LNCaP clone FGC (cell line): ENCODE measurements at regions not wholly inside any gene's neighbourhood (a gene's known extent, or its start where the extent isn't known, plus 50 kb on each side); places are given as distances from the start of the nearest gene placed in this dataset.

Experiments used
- DNase-seq: peaks from one replicate; pipeline ENCODE4 v3.0.0-alpha.2; 2011; ENCODE audit warnings: low read depth
- H3K4me3 ChIP-seq: 2 replicates; pipeline ENCODE4 v1.5.1; 2011; ENCODE audit warnings: mild to moderate bottlenecking, low read depth, low read length, control low read depth
- TF ChIP-seq, protein P1 (sequence below): IDR thresholded peaks from 2 replicates; pipeline ENCODE4 v1.5.1; 2012; ENCODE audit warnings: mild to moderate bottlenecking; ENCODE audit not compliant: control insufficient read depth, insufficient read depth; ENCODE audit errors: extremely low read depth

DNA sequence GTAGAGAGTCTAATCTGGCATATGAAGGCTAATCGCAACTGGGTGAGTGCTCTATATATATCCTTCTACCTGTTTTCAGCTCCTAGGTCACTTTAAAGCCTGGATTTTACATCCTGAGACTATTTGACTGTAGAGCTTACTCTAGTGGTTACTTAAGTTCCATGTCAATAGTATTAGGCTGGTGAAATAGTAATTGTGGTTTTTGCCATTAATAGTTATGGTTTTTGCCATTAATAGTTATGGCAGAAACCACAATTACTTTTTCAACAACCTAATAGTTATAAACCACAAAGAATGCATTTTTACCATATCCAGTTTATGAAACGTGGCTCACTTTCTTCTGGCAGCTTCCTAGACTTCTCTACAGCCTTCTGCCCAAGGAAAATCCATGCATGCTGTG lies 263.1 kb upstream of the KIAA1217 start:
- no peak overlapping the region for H3K4me3 ChIP-seq

DNA sequence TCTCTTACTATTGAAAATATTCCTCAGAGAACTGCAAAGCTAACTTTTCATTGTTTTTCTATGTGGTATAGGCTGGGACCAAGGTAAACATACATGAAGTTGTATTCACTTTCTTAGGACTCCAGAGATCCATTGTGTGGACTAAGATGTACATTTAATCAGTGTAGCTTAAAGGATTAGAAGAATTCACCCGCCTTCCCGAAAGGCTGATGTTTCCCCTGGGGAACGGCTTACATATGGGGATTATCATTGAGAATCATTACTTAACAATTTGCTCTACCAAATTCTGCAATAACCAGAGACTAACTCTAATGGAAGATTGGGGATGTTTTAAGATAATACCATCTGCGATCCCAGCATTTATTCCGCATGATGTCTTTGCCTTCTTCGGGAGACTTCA lies 257.1 kb upstream of the KIAA1217 start:
- no peak overlapping the region for H3K4me3 ChIP-seq
- DNase-seq = no peak
- TF ChIP-seq, protein P1, sequence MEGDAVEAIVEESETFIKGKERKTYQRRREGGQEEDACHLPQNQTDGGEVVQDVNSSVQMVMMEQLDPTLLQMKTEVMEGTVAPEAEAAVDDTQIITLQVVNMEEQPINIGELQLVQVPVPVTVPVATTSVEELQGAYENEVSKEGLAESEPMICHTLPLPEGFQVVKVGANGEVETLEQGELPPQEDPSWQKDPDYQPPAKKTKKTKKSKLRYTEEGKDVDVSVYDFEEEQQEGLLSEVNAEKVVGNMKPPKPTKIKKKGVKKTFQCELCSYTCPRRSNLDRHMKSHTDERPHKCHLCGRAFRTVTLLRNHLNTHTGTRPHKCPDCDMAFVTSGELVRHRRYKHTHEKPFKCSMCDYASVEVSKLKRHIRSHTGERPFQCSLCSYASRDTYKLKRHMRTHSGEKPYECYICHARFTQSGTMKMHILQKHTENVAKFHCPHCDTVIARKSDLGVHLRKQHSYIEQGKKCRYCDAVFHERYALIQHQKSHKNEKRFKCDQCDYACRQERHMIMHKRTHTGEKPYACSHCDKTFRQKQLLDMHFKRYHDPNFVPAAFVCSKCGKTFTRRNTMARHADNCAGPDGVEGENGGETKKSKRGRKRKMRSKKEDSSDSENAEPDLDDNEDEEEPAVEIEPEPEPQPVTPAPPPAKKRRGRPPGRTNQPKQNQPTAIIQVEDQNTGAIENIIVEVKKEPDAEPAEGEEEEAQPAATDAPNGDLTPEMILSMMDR = no peak

More for the DNA sequence above, 263.1 kb upstream of the KIAA1217 start:
- DNase-seq = no peak
- TF ChIP-seq, protein P1 = no peak

DNA sequence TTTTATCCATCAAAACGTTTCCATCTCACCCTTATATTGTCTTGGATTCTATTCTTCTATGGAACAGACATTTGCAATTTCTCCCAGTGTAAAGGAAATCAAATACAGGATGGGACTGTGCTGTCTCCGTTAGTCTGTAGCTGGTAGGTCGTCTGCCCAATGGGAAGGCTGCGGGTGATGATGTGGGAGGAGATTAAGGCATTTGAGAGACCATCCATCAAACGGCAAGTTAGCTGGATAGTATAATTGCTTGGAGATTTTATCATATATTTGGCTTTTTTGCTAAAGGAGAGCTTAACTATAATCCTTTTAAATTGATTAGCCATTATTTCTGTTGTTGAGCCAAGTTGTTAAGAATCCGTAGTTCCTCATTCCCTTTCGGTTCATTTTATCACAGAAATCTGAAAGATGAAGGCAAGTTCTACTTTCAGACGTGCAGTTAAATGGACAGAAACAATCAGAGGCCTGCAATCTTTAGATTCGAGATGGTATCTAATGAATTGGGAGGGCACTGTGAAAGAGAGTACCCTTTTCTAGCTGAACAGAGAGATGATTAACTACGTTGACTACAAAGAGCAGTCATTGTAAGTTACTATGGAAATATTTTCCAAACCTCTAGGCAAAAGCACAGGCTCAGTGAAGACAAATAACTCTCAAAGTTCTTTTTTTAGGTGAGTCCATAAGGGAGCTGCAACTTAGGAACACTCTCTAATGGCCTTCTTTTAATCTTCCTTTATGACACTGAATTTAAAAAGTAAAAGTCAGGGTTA lies 253.3 kb upstream of the KIAA1217 start:
- no peak overlapping the region for H3K4me3 ChIP-seq
- DNase-seq = no peak
- TF ChIP-seq, protein P1 = no peak

DNA sequence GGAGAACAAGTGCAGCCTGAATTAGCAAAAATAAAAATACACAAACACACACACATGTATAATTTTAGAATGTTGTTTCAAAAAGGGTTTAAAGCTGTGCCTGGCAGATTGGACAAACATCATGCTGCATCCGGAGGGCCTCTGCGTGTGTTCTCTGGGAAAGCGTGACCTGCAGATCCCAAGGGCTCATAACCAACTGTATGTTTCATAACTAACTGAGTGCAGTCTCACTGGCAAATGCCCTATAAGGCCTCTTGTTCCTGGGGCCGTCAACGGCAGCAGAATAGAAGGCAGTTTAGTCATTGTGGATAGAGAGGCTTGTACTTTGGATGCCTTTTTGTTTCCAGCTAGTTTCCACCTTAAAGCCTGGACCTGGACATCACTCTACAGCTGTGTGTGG lies 243.8 kb upstream of the KIAA1217 start:
- TF ChIP-seq, protein P1 = no peak
- no peak for DNase-seq
- no peak overlapping the region for H3K4me3 ChIP-seq

DNA sequence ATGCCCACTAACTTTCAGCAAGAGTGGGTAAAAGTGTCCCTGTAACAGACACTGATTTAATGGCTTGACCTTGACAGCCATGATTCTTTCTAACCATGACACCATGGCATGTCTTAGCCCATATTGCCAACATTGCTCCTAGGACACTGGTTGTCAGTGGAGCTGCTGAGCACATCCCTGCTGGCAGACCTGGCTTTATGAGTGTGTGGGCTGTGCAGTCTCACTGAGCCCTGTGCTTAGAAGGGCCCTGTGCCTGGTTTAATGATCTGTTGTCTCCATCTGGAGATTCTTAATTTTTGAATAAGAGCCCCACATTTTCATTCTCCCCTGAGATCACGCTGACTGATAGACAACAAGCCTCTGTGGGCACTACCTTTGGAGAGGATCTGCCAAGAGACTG lies 243.1 kb upstream of the KIAA1217 start:
- TF ChIP-seq, protein P1 = no peak
- DNase-seq = no peak
- H3K4me3 ChIP-seq = no peak overlapping the region

DNA sequence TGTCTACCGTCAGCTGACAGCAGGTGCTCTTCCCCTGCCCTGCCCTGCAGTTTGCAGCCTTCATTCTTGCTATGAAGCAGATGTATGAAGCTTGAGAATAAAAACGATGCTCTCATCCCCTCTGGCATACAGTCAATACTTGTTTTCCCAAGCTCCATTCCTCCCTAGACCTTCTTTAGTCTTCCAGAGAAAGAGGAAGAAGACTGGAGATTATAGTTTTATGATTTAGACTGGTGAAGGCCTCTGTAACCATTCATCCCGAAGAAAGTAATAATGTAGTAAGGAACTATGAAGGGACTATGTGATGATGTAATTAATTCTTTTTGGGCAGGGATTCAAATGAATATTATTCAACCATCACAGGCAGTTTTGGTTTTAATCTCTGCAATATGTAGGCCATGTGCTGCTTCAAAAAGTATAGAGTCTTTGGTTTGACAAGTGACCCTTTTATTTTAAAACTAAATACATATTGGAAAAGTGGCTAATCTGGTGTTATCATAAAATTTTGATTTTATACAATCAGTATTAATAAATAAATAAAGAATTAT lies 242.4 kb upstream of the KIAA1217 start:
- TF ChIP-seq, protein P1 = no peak
- no peak for DNase-seq

DNA sequence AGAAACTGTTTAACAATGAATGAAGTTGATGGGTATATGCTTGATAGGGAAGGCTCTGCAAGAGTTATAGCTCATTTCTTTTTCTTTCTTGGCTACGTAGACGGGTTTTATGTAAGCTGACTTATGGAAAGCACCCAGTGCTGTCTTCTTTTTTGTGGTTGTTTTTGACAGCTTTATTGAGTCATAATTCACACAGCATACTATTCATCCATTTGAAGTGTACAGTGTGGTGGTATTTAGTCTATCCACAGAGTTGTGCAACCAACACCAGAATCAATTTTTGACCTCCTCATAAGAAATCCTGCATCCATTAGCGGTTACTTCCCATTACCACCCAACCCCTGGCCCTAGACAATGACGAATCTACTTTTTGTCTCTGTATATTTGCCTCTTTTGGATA lies 240.6 kb upstream of the KIAA1217 start:
- H3K4me3 ChIP-seq = no peak overlapping the region
- no peak for DNase-seq
- TF ChIP-seq, protein P1 = no peak

More for the DNA sequence above, 242.4 kb upstream of the KIAA1217 start:
- no peak overlapping the region for H3K4me3 ChIP-seq
